Mesothelial cell of epicardium (in vitro differentiated cells): ENCODE measurements at regions not wholly inside any gene's neighbourhood (a gene's known extent, or its start where the extent isn't known, plus 50 kb on each side); places are given as distances from the start of the nearest gene placed in this dataset.

ENCODE experiments used
- DNase-seq, 2 experiments: peaks; one replicate each; pipeline ENCODE4 v3.0.0; 2021; ENCODE audit warnings: low spot score in 2 of 2; ENCODE audit not compliant: unreplicated experiment in 2 of 2
- H3K27ac Mint-ChIP-seq: 2 replicates; pipeline ENCODE4 v1.8.0; 2021; ENCODE audit warnings: mixed read lengths
- H3K27me3 Mint-ChIP-seq: 2 replicates; pipeline ENCODE4 v1.8.0; 2021; ENCODE audit warnings: low read depth, mixed read lengths
- H3K36me3 Mint-ChIP-seq: 2 replicates; pipeline ENCODE4 v1.8.0; 2021; ENCODE audit warnings: mixed read lengths
- H3K4me1 Mint-ChIP-seq: 2 replicates; pipeline ENCODE4 v1.8.0; 2021; ENCODE audit warnings: mixed read lengths
- H3K4me3 Mint-ChIP-seq: 2 replicates; pipeline ENCODE4 v1.8.0; 2021; ENCODE audit warnings: mild to moderate bottlenecking, moderate library complexity, mixed read lengths
- H3K9me3 Mint-ChIP-seq: 2 replicates; pipeline ENCODE4 v1.8.0; 2021; ENCODE audit warnings: mixed read lengths
- CTCF ChIP-seq: fragments of 200-600 bp; sonication (generic); IDR thresholded peaks from one replicate; pipeline ENCODE4 v1.5.0; 2021; ENCODE audit warnings: antibody characterized with exemption; ENCODE audit not compliant: unreplicated experiment

- Mint-ChIP-seq H3K9me3 (peaks cover 5% of the 10 kb centered on the region), H3K27me3 (peaks cover 20% of the 10 kb centered on the region)
- no peak for DNase-seq
Measured at GRCh38 chr2:222024932-222025880, 273.6 kb downstream of the PAX3 start.

DNA sequence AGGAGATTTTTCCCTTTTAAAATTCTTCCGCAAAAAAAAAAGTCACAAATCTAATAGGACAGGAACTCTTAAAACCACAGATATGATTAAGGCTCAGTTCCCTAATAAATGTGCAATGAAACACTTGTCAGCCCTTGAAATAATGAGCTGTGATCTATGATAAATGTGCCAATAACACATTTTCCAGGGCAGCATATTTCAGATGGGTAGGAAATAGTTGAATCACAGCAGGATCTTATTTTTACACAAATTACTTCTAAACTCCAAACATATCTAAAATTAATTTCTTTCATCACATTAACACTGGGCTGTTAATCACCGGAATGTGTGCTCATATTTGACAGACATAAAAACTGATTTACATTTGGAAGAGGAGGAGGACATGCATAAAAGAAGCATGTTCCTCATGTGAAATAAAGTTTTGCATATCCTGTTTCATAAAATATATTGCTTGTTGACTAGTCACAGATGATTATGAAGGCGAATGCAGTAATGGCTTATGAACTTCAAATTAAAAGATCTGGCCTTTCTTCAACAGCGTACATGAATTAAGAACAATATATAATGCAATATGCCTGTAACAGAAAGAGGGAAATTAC lies 281.4 kb downstream of the PAX3 start:
- Mint-ChIP-seq H3K4me3 (no peak overlapping the region), H3K9me3 (peaks cover 4% of the 10 kb centered on the region), H3K27ac (no peak overlapping the region), H3K36me3 (no peaks in the 10 kb centered on the region), H3K4me1 (no peaks in the 10 kb centered on the region), H3K27me3 (peaks cover 22% of the 10 kb centered on the region)
- TF ChIP-seq CTCF: no peak
- DNase-seq: no peak

More at GRCh38 chr2:222024932-222025880, 273.6 kb downstream of the PAX3 start:
- TF ChIP-seq CTCF: peak; percentile 41
- Mint-ChIP-seq H3K4me3 (no peak overlapping the region), H3K27ac (no peak overlapping the region), H3K36me3 (no peaks in the 10 kb centered on the region), H3K4me1 (peaks cover 2% of the 10 kb centered on the region)

- Mint-ChIP-seq H3K4me3 (no peak overlapping the region), H3K9me3 (peaks cover 4% of the 10 kb centered on the region), H3K27ac (no peak overlapping the region), H3K36me3 (no peaks in the 10 kb centered on the region), H3K27me3 (peaks cover 42% of the 10 kb centered on the region), H3K4me1 (no peaks in the 10 kb centered on the region)
- no peak for DNase-seq
- TF ChIP-seq CTCF: no peak
Measured at GRCh38 chr2:222013889-222014288, 284.9 kb downstream of the PAX3 start.

DNA sequence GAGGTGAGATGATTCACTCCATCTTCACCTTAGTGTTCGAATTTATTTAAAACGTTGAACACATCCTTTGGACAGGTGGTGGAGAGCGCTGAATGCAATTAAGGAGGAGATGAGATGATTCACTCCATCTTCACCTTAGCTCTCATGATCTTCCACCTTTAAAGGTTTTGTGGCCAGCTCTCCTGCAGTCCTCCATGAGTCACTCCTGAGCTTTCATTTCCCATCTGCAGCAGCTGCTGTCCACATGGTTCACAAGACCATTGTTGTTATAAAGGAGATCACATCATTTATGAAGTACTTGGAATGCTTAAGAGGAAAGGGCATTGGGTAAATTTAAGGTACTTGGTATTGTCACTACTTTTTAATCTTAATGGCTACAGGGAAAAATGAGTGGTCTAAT lies 298.5 kb downstream of the PAX3 start:
- peaks cover 11% of the 10 kb centered on the region for H3K9me3 Mint-ChIP-seq
- H3K27ac Mint-ChIP-seq: no peak overlapping the region
- H3K36me3 Mint-ChIP-seq: no peaks in the 10 kb centered on the region
- peaks cover 3% of the 10 kb centered on the region for H3K27me3 Mint-ChIP-seq
- TF ChIP-seq CTCF: no peak
- peaks cover 16% of the 10 kb centered on the region for H3K4me1 Mint-ChIP-seq
- DNase-seq: no peak
- H3K4me3 Mint-ChIP-seq: no peak overlapping the region

- Mint-ChIP-seq H3K4me1 (peaks cover 20% of the 10 kb centered on the region), H3K27ac (no peak overlapping the region), H3K36me3 (no peaks in the 10 kb centered on the region), H3K9me3 (peaks cover 11% of the 10 kb centered on the region), H3K4me3 (no peak overlapping the region), H3K27me3 (peaks cover 2% of the 10 kb centered on the region)
- DNase-seq: no peak
- no peak for TF ChIP-seq CTCF
Measured at GRCh38 chr2:221999717-222000116, 299.1 kb downstream of the PAX3 start.
